ENCODE measurements at regions not wholly inside any gene's neighbourhood (a gene's known extent, or its start where the extent isn't known, plus 50 kb on each side); places are given as distances from the start of the nearest gene placed in this dataset.

- no peak for DNase-seq
Measured at GRCh38 chr2:43030551-43031307, 195.7 kb downstream of the ZFP36L2 start.

- DNase-seq: no peak
Measured at GRCh38 chr2:43029186-43029585, 197.2 kb downstream of the ZFP36L2 start.

- DNase-seq: no peak
Measured at GRCh38 chr2:43028188-43028587, 198.2 kb downstream of the ZFP36L2 start.

GRCh38 chr2:43027097-43027873 lies 199.1 kb downstream of the ZFP36L2 start:
- DNase-seq: peak in 1 of 2 experiments; percentile 14

GRCh38 chr2:43026426-43027096 lies 199.8 kb downstream of the ZFP36L2 start:
- DNase-seq: no peak

GRCh38 chr2:43025709-43026295 lies 200.6 kb downstream of the ZFP36L2 start:
- peak in 1 of 2 experiments; percentile 7 for DNase-seq

GRCh38 chr2:43024515-43025011 lies 201.8 kb downstream of the ZFP36L2 start:
- peak in 1 of 2 experiments; percentile 40 for DNase-seq

GRCh38 chr2:43023791-43024514 lies 202.5 kb downstream of the ZFP36L2 start:
- DNase-seq: no peak

GRCh38 chr2:43022896-43023295 lies 203.5 kb downstream of the ZFP36L2 start:
- no peak for DNase-seq

- no peak for DNase-seq
Measured at GRCh38 chr2:43021791-43022509, 204.5 kb downstream of the ZFP36L2 start.

- DNase-seq: no peak
Measured at GRCh38 chr2:43020990-43021669, 205.3 kb downstream of the ZFP36L2 start.

GRCh38 chr2:43020296-43020695 lies 206.1 kb downstream of the ZFP36L2 start:
- DNase-seq: no peak

- no peak for DNase-seq
Measured at GRCh38 chr2:43019536-43020183, 206.7 kb downstream of the ZFP36L2 start.

GRCh38 chr2:43019025-43019367 lies 207.4 kb downstream of the ZFP36L2 start:
- no peak for DNase-seq

GRCh38 chr2:43018179-43019024 lies 208.0 kb downstream of the ZFP36L2 start:
- DNase-seq: no peak

- no peak for DNase-seq
Measured at GRCh38 chr2:43013821-43014345, 212.5 kb downstream of the ZFP36L2 start.

GRCh38 chr2:43012966-43013365 lies 213.4 kb downstream of the ZFP36L2 start:
- no peak for DNase-seq

GRCh38 chr2:43011158-43011491 lies 215.3 kb downstream of the ZFP36L2 start:
- DNase-seq: no peak

- DNase-seq: no peak
Measured at GRCh38 chr2:43010438-43011157, 215.8 kb downstream of the ZFP36L2 start.
